HepG2 (cell line): ENCODE measurements at regions not wholly inside any gene's neighbourhood (a gene's known extent, or its start where the extent isn't known, plus 50 kb on each side); places are given as distances from the start of the nearest gene placed in this dataset.

Experiments
- FOXA3 ChIP-seq: IDR thresholded peaks from 2 replicates; pipeline ENCODE4 v1.6.1; 2016; ENCODE audit warnings: missing genetic modification reagents, missing compliant biosample characterization
- KAT8 ChIP-seq: IDR thresholded peaks from 2 replicates; pipeline ENCODE4 v1.6.1; 2016; ENCODE audit warnings: missing genetic modification reagents, missing compliant biosample characterization
- SP4 ChIP-seq: sonication (generic); formaldehyde crosslinking; IDR thresholded peaks from 2 replicates; pipeline ENCODE4 v1.8.1; 2023; ENCODE audit warnings: mild to moderate bottlenecking, missing genetic modification reagents
- ZBTB40 ChIP-seq, 2 experiments: fragments of 450-650 bp in 1 of 2; sonication (generic) in 1 of 2; formaldehyde crosslinking in 1 of 2; IDR thresholded peaks; 2 replicates each; pipeline versions ENCODE4 v1.6.1 to v1.8.0; 2016 to 2022; ENCODE audit warnings: antibody characterized with exemption in 1 of 2, mild to moderate bottlenecking in 1 of 2, missing genetic modification reagents in 1 of 2
- ZC3H13 ChIP-seq: sonication (generic); formaldehyde crosslinking; IDR thresholded peaks from 2 replicates; pipeline ENCODE4 v1.8.1; 2023; ENCODE audit warnings: mild to moderate bottlenecking, missing genetic modification reagents, moderate library complexity

GRCh38 chr10:10883737-10884136, 133.9 kb upstream of the CELF2 start (continued):
- TF ChIP-seq ZBTB40 (IDR thresholded peaks at IDR 0.05) (no peak), ZBTB40 (CRISPR knock-in tag; IDR thresholded peaks at IDR 0.05) (no peak), KAT8 (CRISPR knock-in tag) (no peak), SP4 (CRISPR knock-in tag) (no peak), FOXA3 (CRISPR knock-in tag) (no peak), ZC3H13 (no peak)
